ENCODE measurements at regions not wholly inside any gene's neighbourhood (a gene's known extent, or its start where the extent isn't known, plus 50 kb on each side); places are given as distances from the start of the nearest gene placed in this dataset.
A peak's percentile ranks its signal among the peaks of the same experiment; 100 is the strongest.
"Not testable (repeated sequence)": the region's sequence is repeated elsewhere in the genome, so short reads cannot be mapped to it uniquely, and the experiment has no call there.

GRCh38 chr6:51052716-51053115 lies 234.0 kb downstream of the TFAP2B start:
- not testable (repeated sequence) for DNase-seq (ENCODE audit: low spot score)

- DNase-seq (ENCODE audit: low spot score): not testable (repeated sequence)
These were observed 236.6 kb downstream of the TFAP2B start for GRCh38 chr6:51055316-51055715.

- no peak for DNase-seq (ENCODE audit: low spot score)
These were observed 238.6 kb downstream of the TFAP2B start for GRCh38 chr6:51057296-51057695.

GRCh38 chr6:51060262-51060762 lies 241.6 kb downstream of the TFAP2B start:
- DNase-seq (ENCODE audit: low spot score): no peak

GRCh38 chr6:51062166-51062722 lies 243.6 kb downstream of the TFAP2B start:
- no peak for DNase-seq (ENCODE audit: low spot score)

GRCh38 chr6:51077821-51078518 lies 259.3 kb downstream of the TFAP2B start:
- peak; percentile 5 for DNase-seq (ENCODE audit: low spot score)

- DNase-seq (ENCODE audit: low spot score): no peak
These were observed 271.7 kb downstream of the TFAP2B start for GRCh38 chr6:51090343-51090742.

GRCh38 chr6:51093871-51094270 lies 275.2 kb downstream of the TFAP2B start:
- no peak for DNase-seq (ENCODE audit: low spot score)

GRCh38 chr6:51094271-51094670 lies 275.6 kb downstream of the TFAP2B start:
- DNase-seq (ENCODE audit: low spot score): no peak

- no peak for DNase-seq (ENCODE audit: low spot score)
These were observed 279.6 kb downstream of the TFAP2B start for GRCh38 chr6:51098246-51098645.

GRCh38 chr6:51098791-51099190 lies 280.1 kb downstream of the TFAP2B start:
- DNase-seq (ENCODE audit: low spot score): no peak

GRCh38 chr6:51099201-51099600 lies 280.5 kb downstream of the TFAP2B start:
- no peak for DNase-seq (ENCODE audit: low spot score)

- DNase-seq (ENCODE audit: low spot score): no peak
These were observed 286.7 kb downstream of the TFAP2B start for GRCh38 chr6:51105357-51105756.

GRCh38 chr6:51107769-51108203 lies 289.1 kb downstream of the TFAP2B start:
- no peak for DNase-seq (ENCODE audit: low spot score)

- no peak for DNase-seq (ENCODE audit: low spot score)
These were observed 290.0 kb downstream of the TFAP2B start for GRCh38 chr6:51108563-51109234.

- no peak for DNase-seq (ENCODE audit: low spot score)
These were observed 294.1 kb downstream of the TFAP2B start for GRCh38 chr6:51112731-51113130.

GRCh38 chr6:51116723-51117122 lies 298.1 kb downstream of the TFAP2B start:
- no peak for DNase-seq (ENCODE audit: low spot score)

GRCh38 chr6:51118792-51119191 lies 300.1 kb downstream of the TFAP2B start:
- DNase-seq (ENCODE audit: low spot score): no peak

GRCh38 chr6:51120016-51120415 lies 301.3 kb downstream of the TFAP2B start:
- DNase-seq (ENCODE audit: low spot score): no peak

- not testable (repeated sequence) for DNase-seq (ENCODE audit: low spot score)
These were observed 302.8 kb downstream of the TFAP2B start for GRCh38 chr6:51121380-51121976.

- no peak for DNase-seq (ENCODE audit: low spot score)
These were observed 310.4 kb downstream of the TFAP2B start for GRCh38 chr6:51129043-51129442.

- DNase-seq (ENCODE audit: low spot score): no peak
These were observed 319.1 kb downstream of the TFAP2B start for GRCh38 chr6:51137777-51138176.

Data from SK-N-DZ (cell line).